Erythroblast (primary cell): ENCODE measurements at regions not wholly inside any gene's neighbourhood (a gene's known extent, or its start where the extent isn't known, plus 50 kb on each side); places are given as distances from the start of the nearest gene placed in this dataset.

Experiments
- DNase-seq, 2 experiments: peaks; one replicate each; lab custom pipeline; 2025; lab: John Stamatoyannopoulos, UW
- GATA1 ChIP-seq: IDR thresholded peaks from 2 replicates; pipeline ENCODE4 v1.6.1; 2011; ENCODE audit warnings: low read depth, mild to moderate bottlenecking, control low read depth, low read length, moderate library complexity
- POLR2A ChIP-seq: IDR thresholded peaks from 2 replicates; pipeline ENCODE4 v1.6.1; 2011; ENCODE audit warnings: mild to moderate bottlenecking, low read length

GRCh38 chr1:201778279-201779065 lies 50.5 kb upstream of the IPO9 start:
- no peak for TF ChIP-seq GATA1
- TF ChIP-seq POLR2A = no peak
- no peak for DNase-seq
